DND-41 (cell line): ENCODE measurements at regions not wholly inside any gene's neighbourhood (a gene's known extent, or its start where the extent isn't known, plus 50 kb on each side); places are given as distances from the start of the nearest gene placed in this dataset.

Experiments used
- ATAC-seq: fragments of 200-7000 bp; cut with Tn5 transposase; 3 replicates; pipeline ENCODE4 v1.9.1; 2021; ENCODE audit warnings: low read depth; ENCODE audit not compliant: insufficient read depth
- DNase-seq: peaks from one replicate; pipeline ENCODE4 v3.0.0-alpha.2; 2020
- H2AFZ ChIP-seq: 2 replicates; pipeline ENCODE4 v1.6.0; 2012; ENCODE audit warnings: low read depth, low read length
- H3K27ac ChIP-seq: 2 replicates; pipeline ENCODE4 v1.5.1; 2012; ENCODE audit warnings: low read length, inconsistent platforms
- H3K27me3 ChIP-seq: fragments of 200-600 bp; sonication (generic); 2 replicates; pipeline ENCODE4 v1.6.0; 2012; ENCODE audit warnings: low read length, mild to moderate bottlenecking, inconsistent platforms; ENCODE audit not compliant: insufficient read depth, poor library complexity
- H3K36me3 ChIP-seq: 2 replicates; pipeline ENCODE4 v1.5.1; 2012; ENCODE audit warnings: low read length, inconsistent platforms; ENCODE audit not compliant: insufficient read depth
- H3K4me1 ChIP-seq: 2 replicates; pipeline ENCODE4 v1.5.1; 2012; ENCODE audit warnings: mild to moderate bottlenecking, low read length; ENCODE audit not compliant: insufficient read depth
- H3K4me2 ChIP-seq: 2 replicates; pipeline ENCODE4 v1.6.0; 2012; ENCODE audit warnings: mild to moderate bottlenecking, moderate library complexity, low read length, inconsistent platforms; ENCODE audit not compliant: insufficient read depth
- H3K4me3 ChIP-seq, 2 experiments: fragments of 200-600 bp in 1 of 2; shearing (Covaris generic) in 1 of 2; 2 replicates each; pipeline ENCODE4 v1.5.1; 2012 to 2016; ENCODE audit warnings: inconsistent platforms in 2 of 2, low read length in 2 of 2, mild to moderate bottlenecking in 2 of 2, low read depth in 1 of 2, moderate library complexity in 1 of 2
- H3K79me2 ChIP-seq: 2 replicates; pipeline ENCODE4 v1.6.0; 2012; ENCODE audit warnings: low read length, inconsistent platforms; ENCODE audit not compliant: insufficient read depth
- H3K9ac ChIP-seq: 2 replicates; pipeline ENCODE4 v1.6.0; 2012; ENCODE audit warnings: low read depth, mild to moderate bottlenecking, inconsistent platforms, low read length, moderate library complexity
- H3K9me3 ChIP-seq: 2 replicates; pipeline ENCODE4 v1.5.1; 2012; ENCODE audit warnings: low read length, moderate library complexity, mild to moderate bottlenecking, inconsistent platforms; ENCODE audit not compliant: insufficient read depth, severe bottlenecking
- H4K20me1 ChIP-seq: 2 replicates; pipeline ENCODE4 v1.6.0; 2012; ENCODE audit warnings: low read length; ENCODE audit not compliant: insufficient read depth
- EZH2 ChIP-seq: IDR thresholded peaks from 3 replicates; pipeline ENCODE4 v1.6.1; 2012; ENCODE audit warnings: borderline replicate concordance, low read depth, mild to moderate bottlenecking, moderate library complexity, low read length, inconsistent platforms; ENCODE audit not compliant: severe bottlenecking
- TF ChIP-seq, protein P1 (sequence below): IDR thresholded peaks from 2 replicates; pipeline ENCODE4 v1.5.1; 2012; ENCODE audit warnings: borderline replicate concordance, low read length, moderate library complexity, mild to moderate bottlenecking; ENCODE audit not compliant: poor library complexity, severe bottlenecking; ENCODE audit errors: extremely low read depth

- Histone ChIP-seq H3K9ac (no peak overlapping the region), H3K27me3 (no peaks in the 10 kb centered on the region), H3K9me3 (no peaks in the 10 kb centered on the region), H3K36me3 (no peaks in the 10 kb centered on the region), H3K4me3 (no peak overlapping the region), H3K79me2 (no peaks in the 10 kb centered on the region), H2AFZ (no peak overlapping the region), H3K4me1 (no peaks in the 10 kb centered on the region), H3K4me2 (no peak overlapping the region), H3K27ac (no peak overlapping the region), H4K20me1 (no peaks in the 10 kb centered on the region)
- TF ChIP-seq EZH2: no peak
- TF ChIP-seq, protein P1, sequence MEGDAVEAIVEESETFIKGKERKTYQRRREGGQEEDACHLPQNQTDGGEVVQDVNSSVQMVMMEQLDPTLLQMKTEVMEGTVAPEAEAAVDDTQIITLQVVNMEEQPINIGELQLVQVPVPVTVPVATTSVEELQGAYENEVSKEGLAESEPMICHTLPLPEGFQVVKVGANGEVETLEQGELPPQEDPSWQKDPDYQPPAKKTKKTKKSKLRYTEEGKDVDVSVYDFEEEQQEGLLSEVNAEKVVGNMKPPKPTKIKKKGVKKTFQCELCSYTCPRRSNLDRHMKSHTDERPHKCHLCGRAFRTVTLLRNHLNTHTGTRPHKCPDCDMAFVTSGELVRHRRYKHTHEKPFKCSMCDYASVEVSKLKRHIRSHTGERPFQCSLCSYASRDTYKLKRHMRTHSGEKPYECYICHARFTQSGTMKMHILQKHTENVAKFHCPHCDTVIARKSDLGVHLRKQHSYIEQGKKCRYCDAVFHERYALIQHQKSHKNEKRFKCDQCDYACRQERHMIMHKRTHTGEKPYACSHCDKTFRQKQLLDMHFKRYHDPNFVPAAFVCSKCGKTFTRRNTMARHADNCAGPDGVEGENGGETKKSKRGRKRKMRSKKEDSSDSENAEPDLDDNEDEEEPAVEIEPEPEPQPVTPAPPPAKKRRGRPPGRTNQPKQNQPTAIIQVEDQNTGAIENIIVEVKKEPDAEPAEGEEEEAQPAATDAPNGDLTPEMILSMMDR: no peak
- ATAC-seq: no peak
- DNase-seq: no peak
These were observed 59.8 kb upstream of the FHIT start for GRCh38 chr3:61311044-61311443.

GRCh38 chr3:61315871-61316270 lies 64.6 kb upstream of the FHIT start:
- TF ChIP-seq, protein P1: no peak
- no peak for TF ChIP-seq EZH2
- H2AFZ ChIP-seq: no peak overlapping the region
- ATAC-seq: peak; percentile 53; the same call in 1 of the 3 replicates
- DNase-seq: peak; percentile 6
- H3K4me2 ChIP-seq: no peak overlapping the region
- no peak overlapping the region for H3K4me3 ChIP-seq
- H3K27me3 ChIP-seq: no peaks in the 10 kb centered on the region
- no peaks in the 10 kb centered on the region for H4K20me1 ChIP-seq
- no peak overlapping the region for H3K9ac ChIP-seq
- no peaks in the 10 kb centered on the region for H3K79me2 ChIP-seq
- H3K4me1 ChIP-seq: no peaks in the 10 kb centered on the region
- no peaks in the 10 kb centered on the region for H3K9me3 ChIP-seq
- H3K27ac ChIP-seq: no peak overlapping the region
- H3K36me3 ChIP-seq: no peaks in the 10 kb centered on the region

DNA sequence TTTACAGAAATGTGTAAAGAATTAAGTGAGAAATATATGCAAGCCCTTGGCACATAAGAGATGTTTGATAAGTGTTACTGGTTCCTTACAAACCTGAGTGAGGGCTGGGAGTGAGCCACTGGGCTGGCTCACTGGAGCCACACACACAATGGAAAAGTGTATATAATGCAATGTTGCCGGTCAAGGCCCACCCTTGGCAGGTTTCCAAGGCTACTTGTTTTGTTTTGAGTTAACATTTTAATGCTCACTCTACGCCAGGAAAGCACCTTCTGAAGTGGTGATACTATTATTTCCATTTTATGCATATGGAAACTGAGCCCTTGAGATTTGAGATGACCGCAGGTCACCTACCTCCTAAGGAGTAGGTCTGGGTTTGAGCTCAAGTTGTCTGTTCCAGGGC lies 71.8 kb upstream of the FHIT start:
- no peak for ATAC-seq
- H3K9me3 ChIP-seq: no peaks in the 10 kb centered on the region
- no peaks in the 10 kb centered on the region for H3K27me3 ChIP-seq
- no peak for DNase-seq
- TF ChIP-seq, protein P1: no peak
- no peak for TF ChIP-seq EZH2
- H4K20me1 ChIP-seq: no peaks in the 10 kb centered on the region
- H3K4me2 ChIP-seq: no peak overlapping the region
- no peak overlapping the region for H3K4me3 ChIP-seq
- H3K36me3 ChIP-seq: no peaks in the 10 kb centered on the region
- H3K9ac ChIP-seq: no peak overlapping the region
- no peaks in the 10 kb centered on the region for H3K79me2 ChIP-seq
- no peak overlapping the region for H2AFZ ChIP-seq
- no peaks in the 10 kb centered on the region for H3K4me1 ChIP-seq
- H3K27ac ChIP-seq: no peak overlapping the region

DNA sequence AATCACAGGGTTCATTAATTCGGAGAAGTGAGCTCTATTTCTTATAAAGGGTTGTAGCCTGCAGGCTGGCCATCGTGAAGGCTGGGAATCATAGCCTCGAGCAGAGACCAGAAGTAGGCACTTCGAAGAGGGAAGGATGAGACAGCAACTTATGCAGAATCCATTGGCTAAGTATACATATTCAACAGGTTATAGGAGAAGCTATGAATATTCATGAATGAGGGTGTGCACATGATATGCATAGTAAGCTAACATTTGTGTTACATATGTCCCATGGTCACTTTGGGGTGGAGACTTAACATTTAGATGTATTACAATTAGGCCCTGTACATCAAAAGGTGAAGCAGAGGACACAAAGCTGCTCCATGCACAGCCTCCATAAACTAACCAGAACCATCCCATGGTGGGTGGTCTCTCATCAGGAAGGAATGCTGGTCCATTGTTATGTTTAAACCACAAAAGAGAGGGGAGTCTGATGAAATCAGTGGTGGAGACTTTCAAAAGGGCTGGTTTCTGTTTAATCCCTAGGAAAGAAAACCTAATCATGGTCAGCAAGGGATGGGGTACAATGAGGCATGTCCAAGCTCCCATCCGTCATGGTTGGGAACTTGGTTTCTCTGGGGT lies 80.8 kb upstream of the FHIT start:
- Histone ChIP-seq H4K20me1 (no peaks in the 10 kb centered on the region), H3K9me3 (no peaks in the 10 kb centered on the region), H2AFZ (no peak overlapping the region), H3K27me3 (no peaks in the 10 kb centered on the region), H3K4me2 (no peak overlapping the region), H3K27ac (no peak overlapping the region), H3K9ac (no peak overlapping the region), H3K79me2 (no peaks in the 10 kb centered on the region), H3K36me3 (no peaks in the 10 kb centered on the region), H3K4me1 (peaks cover 15% of the 10 kb centered on the region), H3K4me3 (no peak overlapping the region)
- DNase-seq (no peak), ATAC-seq (no peak)
- TF ChIP-seq, protein P1: no peak
- no peak for TF ChIP-seq EZH2
